DND-41 (cell line): ENCODE measurements at regions not wholly inside any gene's neighbourhood (a gene's known extent, or its start where the extent isn't known, plus 50 kb on each side); places are given as distances from the start of the nearest gene placed in this dataset.

Source experiments
- EZH2 ChIP-seq: IDR thresholded peaks from 3 replicates; pipeline ENCODE4 v1.6.1; 2012; ENCODE audit warnings: borderline replicate concordance, low read depth, mild to moderate bottlenecking, moderate library complexity, low read length, inconsistent platforms; ENCODE audit not compliant: severe bottlenecking
- TF ChIP-seq, protein P1 (sequence below): IDR thresholded peaks from 2 replicates; pipeline ENCODE4 v1.5.1; 2012; ENCODE audit warnings: borderline replicate concordance, low read length, moderate library complexity, mild to moderate bottlenecking; ENCODE audit not compliant: poor library complexity, severe bottlenecking; ENCODE audit errors: extremely low read depth

DNA sequence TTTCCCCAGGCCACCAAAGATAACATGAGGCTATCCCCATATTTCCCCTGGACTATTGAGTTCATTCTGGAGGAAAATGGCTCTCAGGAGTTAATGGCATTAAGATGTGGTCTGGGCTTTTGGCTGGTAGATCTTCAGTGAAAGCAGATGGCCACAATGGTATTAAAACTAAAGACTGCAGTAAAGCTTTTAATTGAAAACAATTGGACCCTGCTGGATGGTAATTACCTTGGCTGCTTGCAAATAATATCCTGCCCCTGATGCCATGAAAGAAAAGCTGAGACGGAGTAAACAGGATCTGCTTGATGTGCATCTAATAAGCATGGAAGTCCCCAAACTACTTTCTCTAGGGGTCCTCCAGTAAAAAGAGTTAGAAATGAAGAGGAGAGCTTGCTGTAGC, 255.8 kb downstream of the QKI start:
- TF ChIP-seq, protein P1, sequence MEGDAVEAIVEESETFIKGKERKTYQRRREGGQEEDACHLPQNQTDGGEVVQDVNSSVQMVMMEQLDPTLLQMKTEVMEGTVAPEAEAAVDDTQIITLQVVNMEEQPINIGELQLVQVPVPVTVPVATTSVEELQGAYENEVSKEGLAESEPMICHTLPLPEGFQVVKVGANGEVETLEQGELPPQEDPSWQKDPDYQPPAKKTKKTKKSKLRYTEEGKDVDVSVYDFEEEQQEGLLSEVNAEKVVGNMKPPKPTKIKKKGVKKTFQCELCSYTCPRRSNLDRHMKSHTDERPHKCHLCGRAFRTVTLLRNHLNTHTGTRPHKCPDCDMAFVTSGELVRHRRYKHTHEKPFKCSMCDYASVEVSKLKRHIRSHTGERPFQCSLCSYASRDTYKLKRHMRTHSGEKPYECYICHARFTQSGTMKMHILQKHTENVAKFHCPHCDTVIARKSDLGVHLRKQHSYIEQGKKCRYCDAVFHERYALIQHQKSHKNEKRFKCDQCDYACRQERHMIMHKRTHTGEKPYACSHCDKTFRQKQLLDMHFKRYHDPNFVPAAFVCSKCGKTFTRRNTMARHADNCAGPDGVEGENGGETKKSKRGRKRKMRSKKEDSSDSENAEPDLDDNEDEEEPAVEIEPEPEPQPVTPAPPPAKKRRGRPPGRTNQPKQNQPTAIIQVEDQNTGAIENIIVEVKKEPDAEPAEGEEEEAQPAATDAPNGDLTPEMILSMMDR = no peak
- TF ChIP-seq EZH2 = no peak
